Smooth muscle cell (in vitro differentiated cells): ENCODE measurements at regions not wholly inside any gene's neighbourhood (a gene's known extent, or its start where the extent isn't known, plus 50 kb on each side); places are given as distances from the start of the nearest gene placed in this dataset.

Experiments
- DNase-seq: peaks from one replicate; lab custom pipeline; 2025; ENCODE audit not compliant: unreplicated experiment; lab: John Stamatoyannopoulos, UW
- H2AFZ ChIP-seq: fragments of 200-600 bp; sonication (generic); 2 replicates; pipeline ENCODE4 v1.6.0; 2016; ENCODE audit warnings: antibody characterized with exemption, low read depth, mild to moderate bottlenecking
- H3F3A ChIP-seq: fragments of 200-600 bp; sonication (generic); 2 replicates; pipeline ENCODE4 v1.6.0; 2017; ENCODE audit warnings: antibody characterized with exemption, low read depth
- H3K27ac ChIP-seq: fragments of 200-600 bp; sonication (generic); 2 replicates; pipeline ENCODE4 v1.5.1; 2016; ENCODE audit warnings: low read depth, mild to moderate bottlenecking
- H3K27me3 ChIP-seq: fragments of 200-600 bp; sonication (generic); 2 replicates; pipeline ENCODE4 v1.6.1; 2016; ENCODE audit warnings: low read depth, mild to moderate bottlenecking
- H3K36me3 ChIP-seq: fragments of 200-600 bp; sonication (generic); 2 replicates; pipeline ENCODE4 v1.5.1; 2016; ENCODE audit warnings: low read depth
- H3K4me1 ChIP-seq: fragments of 200-600 bp; sonication (generic); 2 replicates; pipeline ENCODE4 v1.5.1; 2016; ENCODE audit warnings: low read depth
- H3K4me2 ChIP-seq: fragments of 200-600 bp; sonication (generic); 2 replicates; pipeline ENCODE4 v1.6.0; 2016; ENCODE audit warnings: mild to moderate bottlenecking
- H3K4me3 ChIP-seq: fragments of 200-600 bp; sonication (generic); 2 replicates; pipeline ENCODE4 v1.5.1; 2016; ENCODE audit warnings: mild to moderate bottlenecking
- H3K79me2 ChIP-seq: fragments of 200-600 bp; sonication (generic); 2 replicates; pipeline ENCODE4 v1.6.0; 2016; ENCODE audit warnings: low read depth, mild to moderate bottlenecking
- H3K9ac ChIP-seq: fragments of 200-600 bp; sonication (generic); 2 replicates; pipeline ENCODE4 v1.6.0; 2016; ENCODE audit warnings: low read depth
- H3K9me3 ChIP-seq: fragments of 200-600 bp; sonication (generic); replicated peaks from 2 replicates; pipeline ENCODE4 v1.5.1; 2016; ENCODE audit warnings: low read depth
- H4K20me1 ChIP-seq: fragments of 200-600 bp; sonication (generic); 2 replicates; pipeline ENCODE4 v1.6.0; 2016; ENCODE audit warnings: low read depth
- CTCF ChIP-seq: fragments of 200-600 bp; sonication (generic); IDR thresholded peaks from 2 replicates; pipeline ENCODE4 v1.5.1; 2017; ENCODE audit warnings: borderline replicate concordance, mild to moderate bottlenecking, antibody characterized with exemption; ENCODE audit not compliant: insufficient read depth, poor library complexity, severe bottlenecking
- WGBS: methylation state at CpG from one replicate; pipeline ENCODE4 v1.1.7; 2016; ENCODE audit warnings: low lambda C conversion rate; 5-methylcytosine and 5-hydroxymethylcytosine counted together

- H3K9me3 ChIP-seq: no peaks in the 10 kb centered on the region
- 59% methylated on average over 8 of the region's 8 CpGs for WGBS
Measured at GRCh38 chrX:63101879-63102620, 249.1 kb downstream of the SPIN4 start.

DNA sequence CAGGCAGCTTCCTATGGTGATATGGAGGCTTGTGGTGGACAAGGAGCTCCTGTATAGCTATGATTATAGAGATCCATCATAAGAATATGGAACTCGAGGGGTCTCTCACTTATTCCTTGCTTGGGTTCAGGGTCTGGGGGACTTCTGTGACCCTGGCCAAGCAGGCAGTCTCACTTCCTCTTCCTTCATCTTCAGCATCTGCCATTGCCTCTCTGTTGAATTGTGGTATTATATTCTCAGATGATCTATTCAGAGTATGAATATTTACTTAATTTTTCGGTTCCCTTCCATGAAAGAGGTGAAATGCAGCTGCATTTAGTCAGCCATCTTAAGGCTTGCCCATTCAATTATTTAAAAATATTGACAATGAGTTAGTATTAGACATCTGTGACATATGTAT lies 292.9 kb downstream of the SPIN4 start:
- no peaks in the 10 kb centered on the region for H3K27me3 ChIP-seq
- H3K79me2 ChIP-seq: no peaks in the 10 kb centered on the region
- no peaks in the 10 kb centered on the region for H4K20me1 ChIP-seq
- TF ChIP-seq CTCF: no peak
- no peak overlapping the region for H3K4me2 ChIP-seq
- no peaks in the 10 kb centered on the region for H3F3A ChIP-seq
- no peak overlapping the region for H3K9ac ChIP-seq
- WGBS: 30% methylated on average over 2 of the region's 2 CpGs
- H3K4me3 ChIP-seq: no peak overlapping the region
- H3K9me3 ChIP-seq: no peaks in the 10 kb centered on the region
- H3K4me1 ChIP-seq: no peaks in the 10 kb centered on the region
- no peaks in the 10 kb centered on the region for H3K36me3 ChIP-seq
- no peak overlapping the region for H3K27ac ChIP-seq
- no peak for DNase-seq
- H2AFZ ChIP-seq: no peak overlapping the region

More at GRCh38 chrX:63101879-63102620, 249.1 kb downstream of the SPIN4 start:
- no peak overlapping the region for H3K4me3 ChIP-seq
- no peaks in the 10 kb centered on the region for H3F3A ChIP-seq
- TF ChIP-seq CTCF: no peak
- no peak for DNase-seq
- H3K4me1 ChIP-seq: no peaks in the 10 kb centered on the region
- H3K9ac ChIP-seq: no peak overlapping the region
- no peaks in the 10 kb centered on the region for H3K79me2 ChIP-seq
- H4K20me1 ChIP-seq: no peaks in the 10 kb centered on the region
- H3K36me3 ChIP-seq: no peaks in the 10 kb centered on the region
- H3K4me2 ChIP-seq: no peak overlapping the region
- H3K27me3 ChIP-seq: no peaks in the 10 kb centered on the region
- H2AFZ ChIP-seq: no peak overlapping the region
- H3K27ac ChIP-seq: no peak overlapping the region

DNA sequence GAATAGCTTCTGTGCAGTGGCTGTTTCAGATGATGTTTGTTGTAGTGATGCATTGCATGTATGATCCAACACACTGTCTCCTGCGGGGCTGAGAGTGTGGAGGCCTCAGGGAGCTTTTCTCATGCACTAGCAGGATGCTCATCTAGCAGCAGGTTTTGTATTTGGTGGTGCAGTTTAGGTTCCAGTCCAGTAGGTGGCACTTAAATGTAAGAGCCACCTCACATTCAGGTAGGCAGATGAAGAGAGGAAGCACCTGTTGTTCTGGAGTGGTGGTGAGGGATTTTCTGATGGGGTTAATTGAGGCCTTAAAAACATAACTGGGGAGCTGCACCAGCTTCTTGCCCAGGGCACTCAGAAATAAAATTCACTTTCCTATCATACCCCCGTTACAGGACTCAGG lies 300.9 kb downstream of the SPIN4 start:
- TF ChIP-seq CTCF: no peak
- Histone ChIP-seq H3K9ac (no peak overlapping the region), H3K27ac (no peak overlapping the region), H2AFZ (no peak overlapping the region), H3F3A (no peaks in the 10 kb centered on the region), H3K79me2 (no peaks in the 10 kb centered on the region), H3K4me2 (no peak overlapping the region), H3K4me1 (no peaks in the 10 kb centered on the region), H3K4me3 (no peak overlapping the region), H4K20me1 (no peaks in the 10 kb centered on the region), H3K36me3 (no peaks in the 10 kb centered on the region), H3K9me3 (peaks cover 7% of the 10 kb centered on the region), H3K27me3 (no peaks in the 10 kb centered on the region)
- 53% methylated on average over 2 of the region's 2 CpGs for WGBS
- no peak for DNase-seq

DNA sequence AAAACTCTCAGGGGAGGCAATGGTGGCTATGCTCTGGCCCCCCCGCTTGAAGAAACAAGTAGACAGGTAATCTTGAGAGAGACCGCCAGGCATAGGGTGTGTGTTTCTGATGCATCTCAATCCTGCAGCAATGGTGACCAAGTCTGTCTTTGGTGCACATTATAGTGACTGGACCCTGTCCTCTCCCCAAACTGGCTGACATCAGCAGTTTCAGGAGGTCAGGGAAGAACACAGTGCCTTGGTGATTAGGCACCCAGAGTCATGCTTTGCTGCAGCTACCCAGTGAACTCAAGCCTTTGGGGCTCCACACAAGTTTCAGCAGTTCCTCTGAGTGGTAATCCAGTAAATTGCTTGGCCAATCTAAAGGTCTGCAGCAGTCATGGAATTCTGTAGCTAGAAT lies 318.3 kb downstream of the SPIN4 start:
- Histone ChIP-seq H3K79me2 (no peaks in the 10 kb centered on the region), H3F3A (no peaks in the 10 kb centered on the region), H3K4me2 (no peak overlapping the region), H3K9ac (no peak overlapping the region), H3K4me3 (no peak overlapping the region), H3K4me1 (no peaks in the 10 kb centered on the region), H3K36me3 (no peaks in the 10 kb centered on the region), H3K9me3 (peaks cover 6% of the 10 kb centered on the region), H4K20me1 (no peaks in the 10 kb centered on the region), H2AFZ (no peak overlapping the region), H3K27me3 (no peaks in the 10 kb centered on the region), H3K27ac (no peak overlapping the region)
- no peak for TF ChIP-seq CTCF
- WGBS: 62% methylated on average over 2 of the region's 2 CpGs
- DNase-seq: no peak
